ENCODE measurements at regions not wholly inside any gene's neighbourhood (a gene's known extent, or its start where the extent isn't known, plus 50 kb on each side); places are given as distances from the start of the nearest gene placed in this dataset.

DNA sequence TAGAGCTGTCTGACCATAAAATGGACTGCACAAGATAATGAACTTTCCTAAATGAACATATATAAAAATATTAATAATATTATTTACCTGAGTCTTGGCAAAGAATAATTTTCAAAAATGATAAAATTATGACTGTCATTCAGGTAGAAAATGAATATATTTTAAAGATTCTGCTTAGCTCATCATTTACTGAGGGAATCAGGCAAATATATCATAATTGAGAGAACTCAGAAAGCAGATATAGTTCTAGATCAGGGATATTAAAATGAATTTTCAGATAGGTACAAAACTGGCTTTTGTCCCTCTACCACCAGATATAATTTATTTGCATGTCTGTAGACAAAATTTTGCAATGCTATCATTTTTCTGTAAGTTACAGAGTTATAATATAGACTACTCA is 86.1 kb upstream of the CPM start:
- TF ChIP-seq TAF1 (IDR thresholded peaks at IDR 0.05; ENCODE audit: borderline replicate concordance, low read depth, low read length) (no peak), POLR2A (IDR thresholded peaks at IDR 0.05; ENCODE audit: low read depth, low read length) (no peak)
